Naive thymus-derived CD8-positive, alpha-beta T cell (primary cell): ENCODE measurements at regions not wholly inside any gene's neighbourhood (a gene's known extent, or its start where the extent isn't known, plus 50 kb on each side); places are given as distances from the start of the nearest gene placed in this dataset.
"Not testable (repeated sequence)": the region's sequence is repeated elsewhere in the genome, so short reads cannot be mapped to it uniquely, and the experiment has no call there.

Experiments used
- ATAC-seq, 2 donors: fragments of 150-1000 bp; cut with Tn5 transposase in 1 of 2; sonication (Bioruptor Pico), chemical (Tn5 transposase) in 1 of 2; 1 replicate in 1 of 2; 2 replicates in 1 of 2; pipeline ENCODE4 v1.10.0; 2021; ENCODE audit warnings: mild to moderate bottlenecking in 2 of 2, moderate library complexity in 2 of 2
- POLR2A ChIA-PET: fragments of 350-600 bp; sonication (Branson Sonifier 250); formaldehyde crosslinking; loops from one replicate; lab custom pipeline; 2021; ENCODE audit warnings: antibody characterized with exemption; lab: Charles Lee
- DNase-seq, 10 donors: peaks; one replicate each; pipeline versions ENCODE4 v3.0.0 to v3.0.0-alpha.2; 2020 to 2022
- H3K27ac Mint-ChIP-seq, 10 donors: one replicate each; pipeline ENCODE4 v1.8.0; 2020 to 2022; ENCODE audit warnings: mild to moderate bottlenecking in 10 of 10, mixed read lengths in 10 of 10, moderate library complexity in 4 of 10, inconsistent platforms in 1 of 10
- H3K27me3 Mint-ChIP-seq, 5 donors: one replicate each; pipeline ENCODE4 v1.8.0; 2021 to 2022; ENCODE audit warnings: mixed read lengths in 5 of 5
- H3K36me3 Mint-ChIP-seq, 3 donors: one replicate each; pipeline ENCODE4 v1.8.0; 2020 to 2022; ENCODE audit warnings: mixed read lengths in 3 of 3, mild to moderate bottlenecking in 2 of 3, inconsistent platforms in 1 of 3
- H3K4me1 Mint-ChIP-seq, 4 donors: one replicate each; pipeline ENCODE4 v1.8.0; 2021 to 2022; ENCODE audit warnings: mixed read lengths in 4 of 4
- H3K4me3 Mint-ChIP-seq, 10 donors: one replicate each; pipeline ENCODE4 v1.8.0; 2020 to 2022; ENCODE audit warnings: mild to moderate bottlenecking in 10 of 10, mixed read lengths in 10 of 10, moderate library complexity in 6 of 10, inconsistent platforms in 1 of 10
- H3K9me3 Mint-ChIP-seq, 9 donors: one replicate each; pipeline ENCODE4 v1.8.0; 2020 to 2022; ENCODE audit warnings: mixed read lengths in 9 of 9, mild to moderate bottlenecking in 3 of 9, inconsistent platforms in 1 of 9, moderate library complexity in 1 of 9

GRCh38 chr14:61602003-61602732 lies 93.1 kb upstream of the HIF1A start:
- Mint-ChIP-seq H3K9me3 (no peaks in the 10 kb centered on the region), H3K27me3 (peaks cover 0 to 2% (median 0%) of the 10 kb centered on the region in 5 donors), H3K4me3 (no peak overlapping the region), H3K27ac (no peak overlapping the region), H3K36me3 (no peaks in the 10 kb centered on the region), H3K4me1 (peaks cover 13 to 27% (median 16%) of the 10 kb centered on the region in 4 donors)
- ATAC-seq (no peak), DNase-seq (no peak)
- POLR2A ChIA-PET, result interaction anchor here (0.7 kb wide), 1 partner anchor 31 kb away, joined by 3 read pairs; no protein-coding TSS in a partner anchor

DNA sequence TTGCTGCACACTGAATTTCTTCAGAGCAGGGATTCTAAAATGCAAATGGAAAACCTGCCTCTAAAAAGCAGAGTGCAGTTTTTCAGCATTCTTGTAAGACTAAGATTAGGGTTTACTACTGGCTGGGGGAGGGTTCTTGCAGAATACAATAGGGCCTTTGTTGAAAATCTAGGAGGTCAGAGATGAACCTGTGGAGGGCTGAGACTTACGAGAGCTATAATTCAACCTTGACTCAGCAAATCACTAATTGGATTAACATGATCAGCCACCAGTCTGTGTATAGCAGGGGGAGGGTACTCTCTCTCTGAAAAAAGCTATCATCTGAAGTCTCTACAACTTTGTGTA lies 92.6 kb upstream of the HIF1A start:
- no peak overlapping the region for H3K4me3 Mint-ChIP-seq
- POLR2A ChIA-PET, result no interaction called here
- ATAC-seq, result no peak
- H3K27ac Mint-ChIP-seq, result no peak overlapping the region
- H3K36me3 Mint-ChIP-seq, result no peaks in the 10 kb centered on the region
- no peak for DNase-seq
- peaks cover 14 to 32% (median 21%) of the 10 kb centered on the region in 4 donors for H3K4me1 Mint-ChIP-seq
- H3K9me3 Mint-ChIP-seq, result no peaks in the 10 kb centered on the region
- peaks cover 0 to 2% (median 0%) of the 10 kb centered on the region in 5 donors for H3K27me3 Mint-ChIP-seq

DNA sequence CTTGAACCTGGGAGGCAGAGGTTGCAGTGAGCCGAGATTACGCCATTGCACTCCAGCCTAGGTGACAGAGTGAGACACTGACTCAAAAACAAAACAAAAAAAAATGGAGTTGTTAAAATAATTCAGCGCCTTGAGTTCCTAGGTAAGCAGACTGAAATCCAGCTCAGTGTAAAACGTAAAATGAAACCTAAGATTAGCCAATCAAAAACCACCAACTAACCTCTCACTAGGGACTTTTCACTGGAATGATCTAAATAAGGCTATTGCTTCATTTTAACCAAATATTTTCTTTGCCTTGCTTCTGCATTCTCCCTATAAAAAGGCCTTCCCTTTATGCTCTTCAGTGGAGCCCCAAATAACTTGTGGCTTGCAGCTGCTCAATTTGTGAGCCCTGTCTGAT lies 91.6 kb upstream of the HIF1A start:
- no peak for ATAC-seq

GRCh38 chr14:61607570-61608244 lies 87.6 kb upstream of the HIF1A start:
- Mint-ChIP-seq H3K27me3 (no peaks in the 10 kb centered on the region), H3K4me3 (peak overlapping the region in 1 of 10 donors; percentile 26), H3K27ac (peak overlapping the region in 5 of 10 donors; percentile 7 to 81 (median 21)), H3K36me3 (no peaks in the 10 kb centered on the region), H3K4me1 (peaks cover 5 to 22% (median 11%) of the 10 kb centered on the region in 4 donors), H3K9me3 (no peaks in the 10 kb centered on the region)
- DNase-seq (peak in 4 of 10 donors; percentile 1 to 64 (median 14)), ATAC-seq (peak; percentile 67 to 73)
- POLR2A ChIA-PET, result interaction anchor here (1.3 to 1.8 kb wide), 3 partner anchors 54 to 87 kb away, joined by 3 to 5 read pairs (median 4); partner anchors contain the start of gene HIF1A

More for the DNA sequence above, 91.6 kb upstream of the HIF1A start:
- Mint-ChIP-seq H3K36me3 (no peaks in the 10 kb centered on the region), H3K4me1 (peaks cover 12 to 29% (median 20%) of the 10 kb centered on the region in 4 donors), H3K27me3 (peaks cover 0 to 2% (median 0%) of the 10 kb centered on the region in 5 donors), H3K27ac (no peak overlapping the region), H3K9me3 (no peaks in the 10 kb centered on the region), H3K4me3 (no peak overlapping the region)
- POLR2A ChIA-PET, result no interaction called here
- no peak for DNase-seq

GRCh38 chr14:61608245-61609165 lies 86.8 kb upstream of the HIF1A start:
- Mint-ChIP-seq H3K27me3 (no peaks in the 10 kb centered on the region), H3K36me3 (no peaks in the 10 kb centered on the region), H3K27ac (peak overlapping the region in 3 of 10 donors; percentile 2 to 81 (median 49)), H3K4me1 (peaks cover 5 to 22% (median 10%) of the 10 kb centered on the region in 4 donors), H3K9me3 (no peaks in the 10 kb centered on the region), H3K4me3 (no peak overlapping the region)
- POLR2A ChIA-PET, result interaction anchor here (1.3 to 1.8 kb wide), 3 partner anchors 53 to 86 kb away, joined by 3 to 5 read pairs (median 4); partner anchors contain the start of gene HIF1A
- no peak for ATAC-seq
- no peak for DNase-seq

- no peaks in the 10 kb centered on the region for H3K36me3 Mint-ChIP-seq
- H3K4me1 Mint-ChIP-seq, result peaks cover 5 to 22% (median 10%) of the 10 kb centered on the region in 4 donors
- H3K9me3 Mint-ChIP-seq, result no peaks in the 10 kb centered on the region
- DNase-seq, result no peak
- ATAC-seq, result no peak
- no peak overlapping the region for H3K27ac Mint-ChIP-seq
- no peaks in the 10 kb centered on the region for H3K27me3 Mint-ChIP-seq
- POLR2A ChIA-PET, result no interaction called here
- H3K4me3 Mint-ChIP-seq, result no peak overlapping the region
Measured at GRCh38 chr14:61609191-61609843, 86.0 kb upstream of the HIF1A start.

DNA sequence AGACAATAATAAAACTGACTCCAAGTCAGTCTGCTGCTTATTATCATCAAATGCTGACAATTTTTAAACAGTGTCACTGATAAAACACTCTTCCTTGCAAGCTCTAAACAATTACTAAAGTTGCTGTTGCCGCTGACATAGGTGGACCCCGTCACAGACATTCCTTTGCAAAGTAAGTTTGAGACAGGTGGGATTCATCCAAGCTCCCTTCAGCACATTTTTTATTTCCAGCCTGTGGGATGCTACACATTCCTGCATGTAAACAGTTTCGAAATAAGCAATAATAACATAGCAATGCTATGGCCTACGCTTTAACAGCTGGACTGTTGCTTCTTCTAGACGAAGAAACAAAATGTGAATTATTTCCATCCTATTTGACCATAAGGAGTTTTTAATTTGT lies 85.4 kb upstream of the HIF1A start:
- Mint-ChIP-seq H3K9me3 (no peaks in the 10 kb centered on the region), H3K27me3 (no peaks in the 10 kb centered on the region), H3K4me3 (no peak overlapping the region), H3K36me3 (no peaks in the 10 kb centered on the region), H3K27ac (no peak overlapping the region), H3K4me1 (peaks cover 5 to 22% (median 10%) of the 10 kb centered on the region in 4 donors)
- DNase-seq (no peak), ATAC-seq (no peak)
- POLR2A ChIA-PET, result no interaction called here

GRCh38 chr14:61610900-61611299 lies 84.4 kb upstream of the HIF1A start:
- Mint-ChIP-seq H3K4me3 (no peak overlapping the region), H3K9me3 (no peaks in the 10 kb centered on the region), H3K27ac (no peak overlapping the region), H3K4me1 (peaks cover 8 to 22% (median 11%) of the 10 kb centered on the region in 4 donors), H3K27me3 (no peaks in the 10 kb centered on the region), H3K36me3 (no peaks in the 10 kb centered on the region)
- DNase-seq, result no peak
- no peak for ATAC-seq
- POLR2A ChIA-PET, result no interaction called here

GRCh38 chr14:61611880-61612630 lies 83.3 kb upstream of the HIF1A start:
- H3K4me3 Mint-ChIP-seq, result no peak overlapping the region
- peak overlapping the region in 1 of 10 donors; percentile 32 for H3K27ac Mint-ChIP-seq
- H3K36me3 Mint-ChIP-seq, result no peaks in the 10 kb centered on the region
- H3K27me3 Mint-ChIP-seq, result no peaks in the 10 kb centered on the region
- DNase-seq (no peak), ATAC-seq (no peak)
- H3K4me1 Mint-ChIP-seq, result peaks cover 4 to 22% (median 10%) of the 10 kb centered on the region in 4 donors
- H3K9me3 Mint-ChIP-seq, result no peaks in the 10 kb centered on the region
- POLR2A ChIA-PET, result no interaction called here

DNA sequence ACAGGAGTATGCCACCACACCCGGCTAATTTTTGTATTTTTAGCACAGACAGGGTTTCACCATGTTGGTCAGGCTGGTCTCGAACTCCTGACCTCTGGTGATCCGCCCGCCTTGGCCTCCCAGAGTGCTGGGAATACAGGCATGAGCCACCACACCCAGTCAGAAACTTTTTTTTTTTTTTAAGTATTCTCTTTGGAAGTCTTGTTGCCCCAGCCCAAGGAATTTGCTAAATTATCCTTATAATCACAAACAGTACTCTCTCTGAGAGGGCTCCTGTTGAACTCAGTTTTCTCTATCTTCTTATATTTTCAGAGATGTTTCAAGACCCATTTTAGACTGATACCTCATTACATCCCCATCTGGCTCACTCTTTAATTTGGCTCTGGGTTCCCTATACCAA lies 82.3 kb upstream of the HIF1A start:
- peaks cover 2 to 23% (median 8%) of the 10 kb centered on the region in 4 donors for H3K4me1 Mint-ChIP-seq
- DNase-seq, POLR2A ChIA-PET, H3K9me3 Mint-ChIP-seq, H3K27me3 Mint-ChIP-seq, ATAC-seq, H3K27ac Mint-ChIP-seq, H3K36me3 Mint-ChIP-seq, H3K4me3 Mint-ChIP-seq: not testable (repeated sequence)

- Mint-ChIP-seq H3K36me3 (no peaks in the 10 kb centered on the region), H3K9me3 (no peaks in the 10 kb centered on the region), H3K27ac (no peak overlapping the region), H3K27me3 (no peaks in the 10 kb centered on the region), H3K4me3 (no peak overlapping the region), H3K4me1 (peaks cover 4 to 18% (median 13%) of the 10 kb centered on the region in 4 donors)
- POLR2A ChIA-PET, result no interaction called here
- no peak for ATAC-seq
- DNase-seq, result no peak
Measured at GRCh38 chr14:61614693-61615092, 80.6 kb upstream of the HIF1A start.
